SH-SY5Y (cell line): ENCODE measurements at regions not wholly inside any gene's neighbourhood (a gene's known extent, or its start where the extent isn't known, plus 50 kb on each side); places are given as distances from the start of the nearest gene placed in this dataset.

Experiments used
- GATA2 ChIP-seq: IDR thresholded peaks from 2 replicates; pipeline ENCODE4 v1.6.1; 2011; ENCODE audit warnings: mild to moderate bottlenecking, low read depth, low read length
- GATA3 ChIP-seq: IDR thresholded peaks from 2 replicates; pipeline ENCODE4 v1.6.1; 2011; ENCODE audit warnings: low read depth, mild to moderate bottlenecking, low read length, moderate library complexity

DNA sequence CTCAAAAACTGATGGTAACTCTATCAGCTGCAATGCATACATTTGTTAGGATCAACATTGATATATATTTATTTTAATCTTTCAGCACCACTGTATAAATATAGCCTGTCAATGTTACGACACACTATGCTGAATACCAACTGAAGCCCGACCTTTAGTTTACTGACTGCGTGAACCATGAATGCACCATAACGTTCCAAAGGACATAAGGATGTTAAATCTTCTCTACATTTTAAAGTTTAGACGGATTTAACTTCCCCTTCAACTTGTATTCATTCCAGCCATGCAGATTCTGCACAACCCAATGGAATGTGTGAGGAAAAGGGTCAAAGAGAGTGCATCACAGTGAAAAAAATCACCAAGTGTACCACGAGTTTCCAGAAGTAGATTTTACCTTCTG lies 489.5 kb downstream of the IRS1 start:
- TF ChIP-seq GATA2 (no peak), GATA3 (no peak)
